Upper lobe of left lung (tissue), 6 donors: ENCODE measurements at regions not wholly inside any gene's neighbourhood (a gene's known extent, or its start where the extent isn't known, plus 50 kb on each side); places are given as distances from the start of the nearest gene placed in this dataset.

Source experiments
- ATAC-seq, 2 donors: fragments of 200-7000 bp; cut with Tn5 transposase; one replicate each; pipeline ENCODE4 v1.9.1; 2022; ENCODE audit warnings: mild to moderate bottlenecking in 2 of 2, moderate library complexity in 2 of 2; ENCODE audit not compliant: low FRiP score in 2 of 2
- DNase-seq, 2 donors: peaks; one replicate each; pipeline ENCODE4 v3.0.0-alpha.2; 2019 to 2020
- H3K27ac ChIP-seq, 4 donors: fragments of 200-600 bp; sonication (generic); one replicate each; pipeline ENCODE4 v1.5.1; 2016 to 2019
- H3K27me3 ChIP-seq, 4 donors: fragments of 200-600 bp; sonication (generic); one replicate each; pipeline ENCODE4 v1.5.1; 2017 to 2019
- H3K36me3 ChIP-seq, 4 donors: fragments of 200-600 bp; sonication (generic); one replicate each; pipeline ENCODE4 v1.5.1; 2016 to 2019
- H3K4me1 ChIP-seq, 4 donors: fragments of 200-600 bp; sonication (generic); one replicate each; pipeline ENCODE4 v1.5.1; 2018 to 2019
- H3K4me3 ChIP-seq, 4 donors: fragments of 200-600 bp; sonication (generic); one replicate each; pipeline ENCODE4 v1.5.1; 2017 to 2019; ENCODE audit warnings: mild to moderate bottlenecking in 2 of 4, moderate library complexity in 1 of 4
- H3K9me3 ChIP-seq, 4 donors: fragments of 200-600 bp; sonication (generic); one replicate each; pipeline ENCODE4 v1.5.1; 2018 to 2019
- CTCF ChIP-seq, 6 experiments: fragments of 450-650 bp in 4 of 6; fragments of 200-600 bp in 2 of 6; sonication (generic) in 2 of 6; IDR thresholded peaks; one replicate each; pipeline ENCODE4 v1.5.1; 2016 to 2019; ENCODE audit warnings: antibody characterized with exemption in 6 of 6
- EP300 ChIP-seq, 4 donors: sonication (generic); formaldehyde crosslinking; IDR thresholded peaks; one replicate each; pipeline ENCODE4 v1.5.1; 2017; ENCODE audit warnings: antibody characterized with exemption in 4 of 4, control low read depth in 2 of 4
- POLR2A ChIP-seq, 4 donors: fragments of 450-650 bp; IDR thresholded peaks; one replicate each; pipeline ENCODE4 v1.5.1; 2016 to 2017; ENCODE audit warnings: antibody characterized with exemption in 4 of 4, mild to moderate bottlenecking in 2 of 4
- POLR2AphosphoS5 ChIP-seq, 2 donors: sonication (generic); formaldehyde crosslinking; IDR thresholded peaks; one replicate each; pipeline ENCODE4 v1.5.1; 2017; ENCODE audit warnings: antibody characterized with exemption in 2 of 2
- WGBS, 2 donors: methylation state at CpG; one replicate each; pipeline ENCODE4 v1.1.5; 2017 to 2018; 5-methylcytosine and 5-hydroxymethylcytosine counted together
- donor health status: DM: no; HTN: no; CAD: no; lungs with moderate emphysema.
- donor health status: DM: no; HTN: yes; CAD: no; lungs with severe emphysema.

GRCh38 chr3:153097213-153097612 lies 64.8 kb upstream of the RAP2B start:
- ATAC-seq (no peak), DNase-seq (no peak)
- H3K4me3 ChIP-seq: no peak overlapping the region
- TF ChIP-seq CTCF (IDR thresholded peaks at IDR 0.05): no peak
- TF ChIP-seq EP300 (IDR thresholded peaks at IDR 0.05): no peak
- TF ChIP-seq POLR2AphosphoS5 (IDR thresholded peaks at IDR 0.05): no peak
- no peak for TF ChIP-seq POLR2A (IDR thresholded peaks at IDR 0.05)
- H3K27me3 ChIP-seq: no peaks in the 10 kb centered on the region
- H3K36me3 ChIP-seq: no peaks in the 10 kb centered on the region
- H3K27ac ChIP-seq: no peak overlapping the region
- no peaks in the 10 kb centered on the region for H3K4me1 ChIP-seq
- no peaks in the 10 kb centered on the region for H3K9me3 ChIP-seq

- ATAC-seq: no peak
- H3K9me3 ChIP-seq: no peaks in the 10 kb centered on the region
- no peak overlapping the region for H3K4me3 ChIP-seq
- no peaks in the 10 kb centered on the region for H3K27me3 ChIP-seq
- no peak overlapping the region for H3K27ac ChIP-seq
- TF ChIP-seq CTCF (IDR thresholded peaks at IDR 0.05): no peak
- TF ChIP-seq POLR2A (IDR thresholded peaks at IDR 0.05): no peak
- WGBS, 2 donors: 89 to 91% methylated on average over 9 of the region's 9 CpGs
- no peaks in the 10 kb centered on the region for H3K36me3 ChIP-seq
- DNase-seq: no peak
- no peaks in the 10 kb centered on the region for H3K4me1 ChIP-seq
These were observed 62.9 kb upstream of the RAP2B start for GRCh38 chr3:153099131-153099530.

- Histone ChIP-seq H3K9me3 (no peaks in the 10 kb centered on the region), H3K4me1 (no peaks in the 10 kb centered on the region), H3K27me3 (no peaks in the 10 kb centered on the region), H3K4me3 (no peak overlapping the region), H3K27ac (peak overlapping the region in 1 of 4 donors; percentile 44), H3K36me3 (no peaks in the 10 kb centered on the region)
- TF ChIP-seq CTCF (IDR thresholded peaks at IDR 0.05): no peak
- TF ChIP-seq POLR2A (IDR thresholded peaks at IDR 0.05): no peak
- TF ChIP-seq EP300 (IDR thresholded peaks at IDR 0.05): peak in 1 of 4 donors; percentile 74
- no peak for TF ChIP-seq POLR2AphosphoS5 (IDR thresholded peaks at IDR 0.05)
- 19 to 36% methylated on average over 2 of the region's 2 CpGs for WGBS, 2 donors
- DNase-seq (no peak), ATAC-seq (peak in 1 of 2 donors; percentile 72)
These were observed 58.5 kb upstream of the RAP2B start for GRCh38 chr3:153103406-153103945.

GRCh38 chr3:153110041-153110440 lies 52.0 kb upstream of the RAP2B start:
- no peak for ATAC-seq
- H3K36me3 ChIP-seq: no peaks in the 10 kb centered on the region
- H3K27ac ChIP-seq: no peak overlapping the region
- H3K4me3 ChIP-seq: no peak overlapping the region
- H3K9me3 ChIP-seq: no peaks in the 10 kb centered on the region
- TF ChIP-seq EP300 (IDR thresholded peaks at IDR 0.05) (no peak), POLR2AphosphoS5 (IDR thresholded peaks at IDR 0.05) (no peak), POLR2A (IDR thresholded peaks at IDR 0.05) (no peak), CTCF (IDR thresholded peaks at IDR 0.05) (no peak)
- WGBS, 2 donors: 86 to 88% methylated on average over 2 of the region's 2 CpGs
- no peaks in the 10 kb centered on the region for H3K27me3 ChIP-seq
- H3K4me1 ChIP-seq: no peaks in the 10 kb centered on the region
- no peak for DNase-seq

- TF ChIP-seq EP300 (IDR thresholded peaks at IDR 0.05) (no peak), POLR2A (IDR thresholded peaks at IDR 0.05) (no peak), CTCF (IDR thresholded peaks at IDR 0.05) (no peak), POLR2AphosphoS5 (IDR thresholded peaks at IDR 0.05) (no peak)
- WGBS, 2 donors: 82 to 83% methylated on average over 3 of the region's 3 CpGs
- DNase-seq (no peak), ATAC-seq (no peak)
- Histone ChIP-seq H3K4me1 (no peaks in the 10 kb centered on the region), H3K36me3 (no peaks in the 10 kb centered on the region), H3K9me3 (no peaks in the 10 kb centered on the region), H3K27ac (no peak overlapping the region), H3K27me3 (no peaks in the 10 kb centered on the region), H3K4me3 (no peak overlapping the region)
These were observed 51.0 kb upstream of the RAP2B start for GRCh38 chr3:153111016-153111415.
